H1 (cell line): ENCODE measurements at regions not wholly inside any gene's neighbourhood (a gene's known extent, or its start where the extent isn't known, plus 50 kb on each side); places are given as distances from the start of the nearest gene placed in this dataset.

ENCODE experiments used
- CTCF ChIA-PET: fragments of 300-600 bp; sonication (Branson Sonifier 250); formaldehyde crosslinking; loops from one replicate; lab custom pipeline; 2021; ENCODE audit not compliant: partially characterized antibody; lab: Charles Lee
- POLR2A ChIA-PET: fragments of 300-600 bp; sonication (Branson Sonifier 250); formaldehyde crosslinking; loops from one replicate; lab custom pipeline; 2021; ENCODE audit warnings: inconsistent platforms; ENCODE audit not compliant: partially characterized antibody; lab: Charles Lee
- DNase-seq, 2 experiments: peaks; one replicate each; pipeline versions ENCODE4 v3.0.0 to v3.0.0-alpha.2; 2010 to 2022; ENCODE audit warnings: low spot score in 2 of 2, low read depth in 1 of 2, mixed read lengths in 1 of 2
- FAIRE-seq: peaks from 2 replicates; lab custom pipeline; 2011; peaks lifted over from hg19 to GRCh38; lab: Jason Lieb, UNC
- H2AFZ ChIP-seq: 2 replicates; pipeline ENCODE4 v1.8.1; 2012; ENCODE audit warnings: low read length, inconsistent platforms
- H2AK5ac ChIP-seq: 2 replicates; pipeline ENCODE4 v1.6.1; 2013; ENCODE audit warnings: low read depth, low read length
- H2BK120ac ChIP-seq: replicated peaks from 2 replicates; pipeline ENCODE3; 2013; ENCODE audit warnings: low read depth, low read length, inconsistent platforms
- H2BK12ac ChIP-seq: 2 replicates; pipeline ENCODE4 v1.6.1; 2013; ENCODE audit warnings: low read depth, low read length
- H2BK15ac ChIP-seq: 2 replicates; pipeline ENCODE4 v1.6.1; 2013; ENCODE audit warnings: low read length
- H2BK20ac ChIP-seq: 2 replicates; pipeline ENCODE4 v1.6.1; 2013; ENCODE audit warnings: low read length
- H2BK5ac ChIP-seq: 2 replicates; pipeline ENCODE4 v1.6.1; 2013; ENCODE audit warnings: low read depth, low read length
- H3K14ac ChIP-seq: 2 replicates; pipeline ENCODE4 v1.6.1; 2013; ENCODE audit warnings: inconsistent platforms; ENCODE audit not compliant: insufficient read length
- H3K18ac ChIP-seq: 2 replicates; pipeline ENCODE4 v1.6.1; 2013; ENCODE audit warnings: low read length; ENCODE audit errors: extremely low read depth
- H3K23ac ChIP-seq: 2 replicates; pipeline ENCODE4 v1.6.1; 2013; ENCODE audit warnings: inconsistent platforms; ENCODE audit not compliant: insufficient read length
- H3K23me2 ChIP-seq: 2 replicates; pipeline ENCODE4 v1.6.1; 2013; ENCODE audit warnings: low read depth, low read length
- H3K27ac ChIP-seq: 2 replicates; pipeline ENCODE4 v1.6.1; 2011; ENCODE audit warnings: low read depth, low read length, inconsistent platforms
- H3K27me3 ChIP-seq, 4 experiments: replicated peaks in 1 of 4; 1 replicate in 1 of 4; 2 replicates in 3 of 4; pipeline versions ENCODE4 v1.6.1 to v1.8.1; 2011 to 2013; ENCODE audit warnings: low read length in 3 of 4, mild to moderate bottlenecking in 3 of 4, inconsistent platforms in 2 of 4, mixed read lengths in 2 of 4, moderate library complexity in 1 of 4; ENCODE audit not compliant: control insufficient read depth in 3 of 4, insufficient read depth in 3 of 4; ENCODE audit errors: extremely low read depth in 1 of 4
- H3K36me3 ChIP-seq, 4 experiments: 2 replicates each; pipeline versions ENCODE4 v1.6.1 to v1.8.1; 2011 to 2013; ENCODE audit warnings: mild to moderate bottlenecking in 4 of 4, low read length in 3 of 4, moderate library complexity in 2 of 4, control low read depth in 1 of 4, inconsistent platforms in 1 of 4; ENCODE audit not compliant: insufficient read depth in 4 of 4, control insufficient read depth in 2 of 4
- H3K4ac ChIP-seq: replicated peaks from 2 replicates; pipeline ENCODE3; 2013; ENCODE audit warnings: low read length, low read depth, mixed read lengths, inconsistent platforms; ENCODE audit not compliant: insufficient read length
- H3K4me1 ChIP-seq, 4 experiments: replicated peaks in 1 of 4; 1 replicate in 1 of 4; 2 replicates in 3 of 4; pipeline versions ENCODE4 v1.6.1 to v1.8.1; 2011 to 2013; ENCODE audit warnings: low read length in 3 of 4, inconsistent platforms in 2 of 4, mixed read lengths in 1 of 4; ENCODE audit not compliant: insufficient read depth in 4 of 4, control insufficient read depth in 3 of 4
- H3K4me2 ChIP-seq, 2 experiments: 2 replicates each; pipeline versions ENCODE4 v1.6.1 to v1.8.1; 2011 to 2013; ENCODE audit warnings: low read depth in 2 of 2, low read length in 2 of 2, control low read depth in 1 of 2, inconsistent platforms in 1 of 2, mild to moderate bottlenecking in 1 of 2; ENCODE audit not compliant: insufficient read depth in 1 of 2
- H3K4me3 ChIP-seq, 4 experiments: fragments of 200-600, 300-600 bp in 1 of 4; sonication (generic), shearing (Covaris generic), sonication (Bioruptor Twin) in 1 of 4; 2 replicates each; pipeline versions ENCODE4 v1.5.1 to v1.8.1; 2011 to 2016; ENCODE audit warnings: low read length in 4 of 4, low read depth in 3 of 4, control low read depth in 2 of 4, inconsistent platforms in 2 of 4, mild to moderate bottlenecking in 2 of 4, mixed read lengths in 1 of 4, moderate library complexity in 1 of 4; ENCODE audit not compliant: insufficient read depth in 2 of 4; ENCODE audit errors: extremely low read depth in 1 of 4
- H3K56ac ChIP-seq: replicated peaks from 2 replicates; pipeline ENCODE3; 2013; ENCODE audit warnings: low read depth, mild to moderate bottlenecking, mixed read lengths, low read length, inconsistent platforms; ENCODE audit not compliant: insufficient read length
- H3K79me1 ChIP-seq: 2 replicates; pipeline ENCODE4 v1.6.1; 2013; ENCODE audit warnings: low read depth, low read length, control low read depth
- H3K79me2 ChIP-seq, 2 experiments: 2 replicates each; pipeline versions ENCODE4 v1.6.1 to v1.8.1; 2012 to 2013; ENCODE audit warnings: low read length in 2 of 2, mild to moderate bottlenecking in 2 of 2, inconsistent platforms in 1 of 2; ENCODE audit not compliant: insufficient read depth in 2 of 2, control insufficient read depth in 1 of 2
- H3K9ac ChIP-seq, 4 experiments: replicated peaks in 1 of 4; 1 replicate in 1 of 4; 2 replicates in 3 of 4; pipeline versions ENCODE4 v1.6.1 to v1.8.1; 2011 to 2013; ENCODE audit warnings: low read depth in 3 of 4, low read length in 3 of 4, control low read depth in 2 of 4, mild to moderate bottlenecking in 2 of 4, moderate library complexity in 2 of 4, inconsistent platforms in 1 of 4; ENCODE audit errors: extremely low read depth in 1 of 4
- H3K9me3 ChIP-seq, 2 experiments: 2 replicates each; pipeline versions ENCODE4 v1.6.1 to v1.8.1; 2012 to 2013; ENCODE audit warnings: mild to moderate bottlenecking in 2 of 2, moderate library complexity in 2 of 2, control low read depth in 1 of 2, inconsistent platforms in 1 of 2, low read depth in 1 of 2, low read length in 1 of 2, mixed read lengths in 1 of 2; ENCODE audit not compliant: insufficient read depth in 2 of 2
- H4K20me1 ChIP-seq, 2 experiments: replicated peaks in 1 of 2; 2 replicates each; pipeline versions ENCODE3 to v1.8.1; 2011 to 2013; ENCODE audit warnings: inconsistent platforms in 2 of 2, low read length in 2 of 2, mild to moderate bottlenecking in 1 of 2; ENCODE audit not compliant: insufficient read depth in 2 of 2, control insufficient read depth in 1 of 2
- H4K5ac ChIP-seq: 2 replicates; pipeline ENCODE4 v1.6.1; 2013; ENCODE audit warnings: low read length, low read depth, mixed read lengths, inconsistent platforms; ENCODE audit not compliant: insufficient read length
- H4K8ac ChIP-seq: 2 replicates; pipeline ENCODE4 v1.8.0; 2013; ENCODE audit warnings: mild to moderate bottlenecking, moderate library complexity, low read length, inconsistent platforms; ENCODE audit not compliant: insufficient read depth; ENCODE audit errors: extremely low read depth
- H4K91ac ChIP-seq: replicated peaks from 2 replicates; pipeline ENCODE3; 2013; ENCODE audit warnings: low read length, mixed read lengths, inconsistent platforms; ENCODE audit not compliant: insufficient read length
- BRCA1 ChIP-seq: IDR thresholded peaks from 2 replicates; pipeline ENCODE4 v1.6.1; 2012; ENCODE audit warnings: low read depth, low read length, improper control_type of control experiment
- CBX5 ChIP-seq: fragments of 300-800, 300-1000 bp; sonication (generic); IDR thresholded peaks from 2 replicates; pipeline ENCODE4 v1.7.1; 2016; ENCODE audit warnings: antibody characterized with exemption, low read length, low read depth
- CHD1 ChIP-seq: IDR thresholded peaks from 2 replicates; pipeline ENCODE4 v1.6.1; 2012; ENCODE audit warnings: low read depth, low read length, improper control_type of control experiment
- CHD2 ChIP-seq: IDR thresholded peaks from 2 replicates; pipeline ENCODE4 v1.6.1; 2012; ENCODE audit warnings: low read length, improper control_type of control experiment
- JUN ChIP-seq: IDR thresholded peaks from 2 replicates; pipeline ENCODE4 v1.6.1; 2011; ENCODE audit warnings: low read depth, mild to moderate bottlenecking, improper control_type of control experiment, low read length
- KDM1A ChIP-seq: fragments of 200-600, 300-600 bp; sonication (generic); IDR thresholded peaks from 2 replicates; pipeline ENCODE4 v1.7.1; 2016; ENCODE audit warnings: mild to moderate bottlenecking, low read length, borderline replicate concordance
- RFX5 ChIP-seq: IDR thresholded peaks from 2 replicates; pipeline ENCODE4 v1.6.1; 2011; ENCODE audit warnings: low read depth, low read length, improper control_type of control experiment, borderline replicate concordance
- RXRA ChIP-seq: IDR thresholded peaks from 2 replicates; pipeline ENCODE4 v1.6.1; 2011; ENCODE audit warnings: low read depth, mild to moderate bottlenecking, low read length, moderate library complexity; ENCODE audit not compliant: insufficient read depth
- SIX5 ChIP-seq: IDR thresholded peaks from 2 replicates; pipeline ENCODE4 v1.6.1; 2011; ENCODE audit warnings: mild to moderate bottlenecking, low read depth, low read length
- SP2 ChIP-seq: IDR thresholded peaks from 2 replicates; pipeline ENCODE4 v1.6.1; 2012; ENCODE audit warnings: mild to moderate bottlenecking, low read length, inconsistent platforms
- SRF ChIP-seq: IDR thresholded peaks from 2 replicates; pipeline ENCODE4 v1.6.1; 2011; ENCODE audit warnings: mild to moderate bottlenecking, low read depth, low read length, moderate library complexity
- SUZ12 ChIP-seq: fragments of 200-600 bp; sonication (generic); IDR thresholded peaks from 2 replicates; pipeline ENCODE4 v1.6.1; 2012; ENCODE audit warnings: mild to moderate bottlenecking, inconsistent platforms, low read length, moderate library complexity, mixed read lengths
- TAF7 ChIP-seq: optimal IDR thresholded peaks from 2 replicates; pipeline ENCODE3; 2011; ENCODE audit warnings: low read depth, mild to moderate bottlenecking, inconsistent platforms, low read length, moderate library complexity, borderline replicate concordance
- WGBS, 2 experiments: shearing (Covaris generic) in 1 of 2; methylation state at CpG; one replicate each; pipeline versions ENCODE4 v1.1.6 to v1.1.7; 2013 to 2015; ENCODE audit warnings: low lambda C conversion rate in 2 of 2, mixed read lengths in 2 of 2, inconsistent platforms in 1 of 2, low coverage in 1 of 2, missing lambda C conversion rate in 1 of 2; ENCODE audit not compliant: insufficient replicate concordance in 2 of 2, insufficient coverage in 1 of 2, insufficient read length in 1 of 2; ENCODE audit errors: extremely low coverage in 1 of 2, missing lambda C conversion rate in 1 of 2; 5-methylcytosine and 5-hydroxymethylcytosine counted together
- TF ChIP-seq, protein P1 (sequence below): IDR thresholded peaks from 2 replicates; pipeline ENCODE4 v1.6.1; 2012; ENCODE audit warnings: low read length, inconsistent platforms

DNA sequence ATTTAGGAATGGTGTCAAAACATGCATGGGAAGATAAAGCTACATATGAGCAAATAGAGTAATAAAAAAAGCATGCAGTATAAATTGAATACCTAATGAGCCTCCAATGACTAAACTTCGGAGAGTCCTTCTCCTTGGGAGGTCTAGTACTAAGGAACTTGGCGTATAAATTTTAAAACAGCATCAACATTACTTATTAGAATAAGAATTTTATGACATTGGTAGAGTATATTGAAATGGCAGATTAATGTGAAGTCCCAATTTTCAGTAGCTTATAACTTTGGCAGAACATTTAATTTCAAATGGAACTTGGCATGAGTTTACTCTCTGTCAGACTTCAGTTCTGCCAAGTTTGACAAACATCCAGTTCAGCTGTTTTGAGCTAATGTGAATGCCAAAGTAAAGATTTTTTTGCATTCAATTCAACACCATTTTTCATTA lies 104.7 kb upstream of the RGS18 start:
- Histone ChIP-seq H4K20me1 (no peaks in the 10 kb centered on the region), H3K9ac (no peak overlapping the region), H3K56ac (no peak overlapping the region), H4K8ac (no peak overlapping the region), H3K4me3 (no peak overlapping the region), H3K9me3 (no peaks in the 10 kb centered on the region), H3K4ac (no peak overlapping the region), H3K27ac (no peak overlapping the region), H2BK120ac (no peak overlapping the region), H4K5ac (no peak overlapping the region), H3K4me1 (no peaks in the 10 kb centered on the region), H2BK15ac (no peak overlapping the region), H2BK20ac (no peak overlapping the region), H4K91ac (no peak overlapping the region), H3K79me2 (no peaks in the 10 kb centered on the region), H3K27me3 (no peaks in the 10 kb centered on the region), H3K23ac (no peak overlapping the region), H3K18ac (no peak overlapping the region), H2AFZ (no peak overlapping the region), H3K23me2 (no peaks in the 10 kb centered on the region), H2BK12ac (no peak overlapping the region), H3K36me3 (no peaks in the 10 kb centered on the region), H3K79me1 (no peaks in the 10 kb centered on the region), H2AK5ac (no peak overlapping the region), H2BK5ac (no peak overlapping the region), H3K14ac (no peak overlapping the region), H3K4me2 (no peak overlapping the region)
- no peak for TF ChIP-seq KDM1A
- TF ChIP-seq CHD1 = no peak
- TF ChIP-seq JUN = no peak
- TF ChIP-seq, protein P1, sequence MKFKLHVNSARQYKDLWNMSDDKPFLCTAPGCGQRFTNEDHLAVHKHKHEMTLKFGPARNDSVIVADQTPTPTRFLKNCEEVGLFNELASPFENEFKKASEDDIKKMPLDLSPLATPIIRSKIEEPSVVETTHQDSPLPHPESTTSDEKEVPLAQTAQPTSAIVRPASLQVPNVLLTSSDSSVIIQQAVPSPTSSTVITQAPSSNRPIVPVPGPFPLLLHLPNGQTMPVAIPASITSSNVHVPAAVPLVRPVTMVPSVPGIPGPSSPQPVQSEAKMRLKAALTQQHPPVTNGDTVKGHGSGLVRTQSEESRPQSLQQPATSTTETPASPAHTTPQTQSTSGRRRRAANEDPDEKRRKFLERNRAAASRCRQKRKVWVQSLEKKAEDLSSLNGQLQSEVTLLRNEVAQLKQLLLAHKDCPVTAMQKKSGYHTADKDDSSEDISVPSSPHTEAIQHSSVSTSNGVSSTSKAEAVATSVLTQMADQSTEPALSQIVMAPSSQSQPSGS = no peak
- TF ChIP-seq CBX5 = no peak
- TF ChIP-seq BRCA1 = no peak
- TF ChIP-seq SP2 = no peak
- TF ChIP-seq RFX5 = no peak
- no peak for TF ChIP-seq SUZ12
- TF ChIP-seq TAF7 = no peak
- no peak for TF ChIP-seq SRF
- TF ChIP-seq SIX5 = no peak
- no peak for TF ChIP-seq RXRA
- no peak for TF ChIP-seq CHD2
- FAIRE-seq (no peak), DNase-seq (no peak)
- POLR2A ChIA-PET = no interaction called here
- WGBS, 2 experiments = 96% methylated on average over 2 of the region's 2 CpGs; no CpG with 5 or more reads in 1 of the 2 experiments
- CTCF ChIA-PET = no interaction called here
